CD4-positive, alpha-beta T cell (primary cell): ENCODE measurements at regions not wholly inside any gene's neighbourhood (a gene's known extent, or its start where the extent isn't known, plus 50 kb on each side); places are given as distances from the start of the nearest gene placed in this dataset.

Experiments
- ATAC-seq: fragments of 200-7000 bp; cut with Tn5 transposase; one replicate; pipeline ENCODE4 v1.10.0; 2022; ENCODE audit warnings: mild to moderate bottlenecking; ENCODE audit not compliant: poor library complexity
- CTCF ChIA-PET: fragments of 350-600 bp; sonication (Branson Sonifier 250); formaldehyde crosslinking; loops from one replicate; lab custom pipeline; 2021; ENCODE audit warnings: antibody characterized with exemption, inconsistent platforms; lab: Charles Lee
- POLR2A ChIA-PET: fragments of 350-600 bp; sonication (Branson Sonifier 250); formaldehyde crosslinking; loops from one replicate; lab custom pipeline; 2021; ENCODE audit warnings: antibody characterized with exemption, inconsistent platforms; lab: Charles Lee
- DNase-seq, 14 experiments: peaks; one replicate each; pipeline ENCODE4 v3.0.0-alpha.2; 2013 to 2020; ENCODE audit warnings: mixed read lengths in 2 of 14
- H3K27ac ChIP-seq, 2 donors: one replicate each; pipeline versions ENCODE4 v1.5.1 to v1.7.0; 2013; ENCODE audit warnings: low read length in 2 of 2, low read depth in 1 of 2, mild to moderate bottlenecking in 1 of 2
- H3K27me3 ChIP-seq, 2 experiments: 1 replicate in 1 of 2; 2 replicates in 1 of 2; pipeline versions ENCODE4 v1.6.1 to v1.7.0; 2013; ENCODE audit warnings: low read length in 2 of 2, control low read depth in 1 of 2, mild to moderate bottlenecking in 1 of 2, moderate library complexity in 1 of 2; ENCODE audit not compliant: insufficient read depth in 2 of 2, control insufficient read depth in 1 of 2
- H3K36me3 ChIP-seq: one replicate; pipeline ENCODE4 v1.6.1; 2013; ENCODE audit warnings: low read length, control low read depth; ENCODE audit not compliant: insufficient read depth
- H3K4me1 ChIP-seq: one replicate; pipeline ENCODE4 v1.6.1; 2013; ENCODE audit warnings: low read length, control low read depth; ENCODE audit not compliant: insufficient read depth
- H3K4me3 ChIP-seq: one replicate; pipeline ENCODE4 v1.5.1; 2013; ENCODE audit warnings: mild to moderate bottlenecking, low read length, moderate library complexity
- H3K9me3 ChIP-seq, 2 experiments: 1 replicate in 1 of 2; 2 replicates in 1 of 2; pipeline versions ENCODE4 v1.6.1 to v1.7.0; 2013; ENCODE audit warnings: low read length in 2 of 2, mild to moderate bottlenecking in 2 of 2, control low read depth in 1 of 2, moderate library complexity in 1 of 2; ENCODE audit not compliant: control insufficient read depth in 1 of 2, insufficient read depth in 1 of 2
- H3K27ac Mint-ChIP-seq: one replicate; pipeline ENCODE4 v1.8.0; 2020; ENCODE audit warnings: mixed read lengths
- H3K27me3 Mint-ChIP-seq: one replicate; pipeline ENCODE4 v1.8.0; 2021; ENCODE audit warnings: mixed read lengths
- H3K36me3 Mint-ChIP-seq: one replicate; pipeline ENCODE4 v1.8.0; 2021; ENCODE audit warnings: low read depth, mixed read lengths
- H3K4me1 Mint-ChIP-seq: one replicate; pipeline ENCODE4 v1.8.0; 2021; ENCODE audit warnings: low read depth, mixed read lengths
- H3K4me3 Mint-ChIP-seq: one replicate; pipeline ENCODE4 v1.8.0; 2020; ENCODE audit warnings: mild to moderate bottlenecking, mixed read lengths
- H3K9me3 Mint-ChIP-seq: one replicate; pipeline ENCODE4 v1.8.0; 2020; ENCODE audit warnings: mixed read lengths
- CTCF ChIP-seq: fragments of 200-600 bp; IDR thresholded peaks from one replicate; pipeline ENCODE4 v1.8.0; 2022; ENCODE audit warnings: antibody characterized with exemption, mild to moderate bottlenecking
- intact Hi-C, 2 experiments: fragments of 100-400 bp; cut with DNase I in 1 of 2; cut with micrococcal nuclease in 1 of 2; formaldehyde crosslinking; loops; one replicate each; pipeline versions ENCODE4 v1.15.1 to v1.9.0; 2023 to 2025; cut with DNase I, micrococcal nuclease

GRCh38 chr7:53811555-53812079, 730.6 kb upstream of the VSTM2A start:
- H3K4me1 ChIP-seq: no peaks in the 10 kb centered on the region
- no peak overlapping the region for H3K4me3 ChIP-seq
- no peaks in the 10 kb centered on the region for H3K4me1 Mint-ChIP-seq
- H3K27me3 ChIP-seq: no peaks in the 10 kb centered on the region
- ATAC-seq: no peak
- ChIA-PET POLR2A (no interaction called here), CTCF (no interaction called here)
- H3K4me3 Mint-ChIP-seq: no peak overlapping the region
- no peak for TF ChIP-seq CTCF
- DNase-seq: peak in 4 of 14 experiments; percentile 1 to 13 (median 4)
- intact Hi-C loops: no loop called here
- peaks cover 6 to 17% of the 10 kb centered on the region in 2 experiments for H3K9me3 ChIP-seq
- peaks cover 8% of the 10 kb centered on the region for H3K9me3 Mint-ChIP-seq
- no peak overlapping the region for H3K27ac ChIP-seq
- H3K36me3 Mint-ChIP-seq: no peaks in the 10 kb centered on the region
- H3K27me3 Mint-ChIP-seq: no peaks in the 10 kb centered on the region
- no peaks in the 10 kb centered on the region for H3K36me3 ChIP-seq
- no peak overlapping the region for H3K27ac Mint-ChIP-seq

GRCh38 chr7:53812135-53812534, 730.0 kb upstream of the VSTM2A start:
- ATAC-seq (no peak), DNase-seq (no peak)
- ChIA-PET POLR2A (no interaction called here), CTCF (no interaction called here)
- H3K36me3 Mint-ChIP-seq: no peaks in the 10 kb centered on the region
- intact Hi-C loops: no loop called here
- H3K9me3 Mint-ChIP-seq: peaks cover 5% of the 10 kb centered on the region
- no peaks in the 10 kb centered on the region for H3K27me3 Mint-ChIP-seq
- H3K4me3 ChIP-seq: no peak overlapping the region
- no peak overlapping the region for H3K4me3 Mint-ChIP-seq
- no peaks in the 10 kb centered on the region for H3K27me3 ChIP-seq
- no peak overlapping the region for H3K27ac ChIP-seq
- no peaks in the 10 kb centered on the region for H3K36me3 ChIP-seq
- no peak for TF ChIP-seq CTCF
- H3K4me1 Mint-ChIP-seq: no peaks in the 10 kb centered on the region
- H3K9me3 ChIP-seq: peaks cover 6 to 17% of the 10 kb centered on the region in 2 experiments
- no peaks in the 10 kb centered on the region for H3K4me1 ChIP-seq
- no peak overlapping the region for H3K27ac Mint-ChIP-seq

GRCh38 chr7:53835301-53835700, 706.9 kb upstream of the VSTM2A start:
- no peaks in the 10 kb centered on the region for H3K4me1 Mint-ChIP-seq

More at GRCh38 chr7:53835301-53835700, 706.9 kb upstream of the VSTM2A start:
- Mint-ChIP-seq H3K36me3 (no peaks in the 10 kb centered on the region), H3K27me3 (no peaks in the 10 kb centered on the region), H3K4me3 (no peak overlapping the region), H3K9me3 (peaks cover 20% of the 10 kb centered on the region), H3K27ac (no peak overlapping the region)
- CTCF ChIA-PET: no interaction called here
- intact Hi-C loops: no loop called here
- TF ChIP-seq CTCF: no peak
- ATAC-seq: no peak
- POLR2A ChIA-PET: no interaction called here
- Histone ChIP-seq H3K9me3 (peaks cover 8 to 9% of the 10 kb centered on the region in 2 experiments), H3K4me3 (no peak overlapping the region), H3K4me1 (no peaks in the 10 kb centered on the region), H3K36me3 (no peaks in the 10 kb centered on the region), H3K27me3 (no peaks in the 10 kb centered on the region), H3K27ac (no peak overlapping the region)
- no peak for DNase-seq
